ENCODE measurements at regions not wholly inside any gene's neighbourhood (a gene's known extent, or its start where the extent isn't known, plus 50 kb on each side); places are given as distances from the start of the nearest gene placed in this dataset.

DNA sequence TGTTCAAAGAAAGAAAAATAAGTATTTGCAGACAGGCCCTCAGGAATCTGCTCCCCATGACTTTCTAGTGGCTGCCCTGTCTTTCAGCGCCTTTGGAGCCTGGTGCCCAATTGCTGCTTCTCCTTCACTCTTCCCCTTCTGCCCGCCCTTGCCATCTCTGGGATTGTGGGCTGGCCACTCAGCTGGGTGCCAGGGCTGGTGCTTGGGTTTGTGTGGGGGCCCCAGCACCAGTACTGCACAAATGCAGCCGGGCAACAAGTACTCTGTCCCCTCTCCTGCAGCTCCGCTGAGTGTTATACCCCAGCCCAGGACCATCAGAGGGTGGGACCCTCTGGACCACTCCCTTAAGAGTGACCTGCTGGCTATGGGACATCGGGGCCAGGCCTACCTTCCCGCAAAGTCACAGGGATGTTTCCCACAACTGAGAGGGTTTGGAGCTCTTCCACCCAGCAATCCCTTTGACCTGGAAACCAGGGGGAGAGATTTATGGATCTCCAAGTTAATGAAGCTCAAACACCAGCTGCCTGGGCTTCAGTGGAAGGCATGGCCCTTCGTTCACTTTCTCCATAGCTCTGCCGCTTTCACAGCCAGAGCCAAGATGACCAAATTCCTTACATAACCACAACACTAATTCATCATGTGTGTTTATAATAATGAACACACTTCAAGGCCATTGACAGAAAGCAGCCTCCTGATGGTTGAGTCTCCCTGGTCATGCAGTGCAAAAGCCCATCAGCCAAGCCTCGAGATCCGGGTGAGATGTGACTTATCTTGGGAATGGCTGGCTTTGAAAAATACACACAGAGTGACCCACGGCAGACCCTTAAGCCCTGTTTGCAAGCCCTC, 313.9 kb upstream of the ZNF32 start:
- no peak overlapping the region for H3K4me3 ChIP-seq (ENCODE audit: low read length)
- DNase-seq (ENCODE audit: low read depth, low spot score): no peak

DNA sequence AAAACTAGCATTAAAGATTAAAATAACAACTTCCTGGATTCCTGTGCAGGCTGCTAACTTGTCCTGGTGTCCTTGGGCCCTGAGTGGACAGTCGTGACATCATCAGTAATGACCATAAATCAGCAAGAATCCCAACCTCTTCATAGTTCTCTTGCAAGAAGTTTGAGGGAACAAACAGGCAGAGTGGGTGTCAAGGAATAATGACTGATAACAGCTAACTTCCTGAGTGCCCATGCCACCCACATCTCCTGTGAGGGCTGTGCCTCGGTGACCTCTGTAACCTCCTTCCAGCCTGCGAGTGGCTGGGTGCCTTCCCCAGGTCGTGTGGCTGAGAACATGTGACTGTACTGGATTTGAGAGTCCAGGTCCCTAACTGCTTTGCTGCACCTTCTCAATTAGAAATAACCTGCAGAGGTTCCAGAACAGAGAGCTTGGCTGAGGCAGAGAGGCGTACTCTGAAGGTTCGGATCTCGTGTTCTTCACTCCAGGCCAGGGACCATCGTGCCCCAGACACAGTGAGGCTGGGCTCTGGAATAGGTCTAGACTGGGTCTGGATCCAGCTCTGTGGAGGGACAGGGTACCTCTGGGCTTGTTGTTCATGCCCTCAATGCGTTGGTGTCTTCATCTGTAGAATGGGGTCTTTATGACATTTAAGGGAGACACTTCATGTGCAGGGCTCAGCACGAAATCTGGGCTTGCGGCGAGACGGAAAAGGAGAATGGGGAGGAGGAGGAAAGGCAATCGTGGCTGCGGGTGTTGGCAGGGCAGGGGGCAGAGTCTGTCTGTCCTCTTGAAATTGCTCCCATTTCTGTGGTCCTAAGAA, 313.1 kb upstream of the ZNF32 start:
- no peak for DNase-seq (ENCODE audit: low read depth, low spot score)
- H3K4me3 ChIP-seq (ENCODE audit: low read length): no peak overlapping the region

DNA sequence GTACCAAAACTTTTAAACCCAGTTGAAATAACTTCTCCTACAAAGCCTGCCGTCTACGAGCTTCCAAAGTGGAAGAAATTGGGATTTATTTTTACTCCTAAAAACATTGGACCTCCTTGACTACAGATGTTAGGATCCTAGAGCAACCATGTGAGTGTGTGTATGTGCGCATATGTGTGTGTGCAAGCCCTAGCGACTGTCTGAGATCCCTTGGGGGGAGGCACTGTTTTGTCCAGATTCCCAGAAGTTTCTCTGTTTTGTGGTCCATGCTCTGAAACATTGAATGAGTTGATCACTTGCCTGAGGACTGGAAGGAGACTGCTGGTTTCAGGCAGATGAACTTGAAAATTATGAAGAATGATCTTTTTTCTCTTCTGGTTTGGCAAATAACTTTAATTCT, 312.3 kb upstream of the ZNF32 start:
- no peak overlapping the region for H3K4me3 ChIP-seq (ENCODE audit: low read length)
- DNase-seq (ENCODE audit: low read depth, low spot score): no peak

- no peak overlapping the region for H3K4me3 ChIP-seq (ENCODE audit: low read length)
- no peak for DNase-seq (ENCODE audit: low read depth, low spot score)
Measured at GRCh38 chr10:43960477-43960876, 311.8 kb upstream of the ZNF32 start.

DNA sequence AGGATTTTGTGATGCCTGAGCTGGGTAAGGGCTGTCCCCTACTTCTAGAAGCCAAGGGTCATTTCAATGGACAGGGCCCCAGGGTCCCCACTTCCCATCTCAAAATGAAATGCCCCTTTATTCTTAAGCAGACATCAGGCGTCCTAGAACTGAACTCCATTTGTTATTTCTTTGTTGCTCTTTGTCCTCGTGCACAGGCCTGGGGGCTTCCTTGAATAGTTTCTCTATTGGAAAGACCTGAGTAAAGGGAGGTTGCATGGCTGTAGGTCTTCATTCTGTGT, 311.4 kb upstream of the ZNF32 start:
- H3K4me3 ChIP-seq (ENCODE audit: low read length): no peak overlapping the region
- no peak for DNase-seq (ENCODE audit: low read depth, low spot score)

DNA sequence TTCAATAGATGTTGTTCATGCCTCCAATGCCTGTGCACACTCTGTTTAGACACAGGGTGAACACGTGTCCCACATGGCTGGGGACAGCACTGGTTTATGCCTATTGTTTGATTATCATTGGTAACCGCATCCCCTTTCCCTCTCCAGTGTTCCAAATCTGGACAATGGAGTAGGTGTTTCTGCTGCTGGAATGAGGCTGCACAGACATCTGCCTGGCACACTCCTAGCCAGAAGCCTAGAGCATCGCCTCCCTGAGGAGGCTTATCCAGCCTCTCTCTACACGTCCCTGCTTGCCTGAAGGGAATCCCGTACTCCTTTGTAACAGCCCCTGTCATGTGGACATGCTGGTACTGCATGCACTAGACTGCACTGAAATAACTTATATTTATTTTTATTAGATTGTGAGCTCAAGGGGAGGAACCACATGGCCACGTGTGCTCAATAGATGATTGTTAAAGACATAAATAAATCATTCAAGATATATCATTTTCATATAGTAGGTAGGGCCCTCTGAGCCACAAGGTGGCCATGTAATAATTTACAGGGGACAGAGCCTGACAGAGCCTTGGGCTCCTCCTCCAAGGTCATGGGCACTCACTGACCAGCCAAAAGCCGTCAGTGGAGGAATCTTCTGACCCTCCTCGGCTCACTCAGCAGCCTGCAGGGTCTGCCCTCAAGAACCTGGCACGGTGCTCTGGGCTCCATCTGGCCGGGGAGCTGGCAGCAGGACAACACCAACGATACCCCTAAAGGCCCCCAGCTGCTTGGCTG, 310.9 kb upstream of the ZNF32 start:
- no peak for DNase-seq (ENCODE audit: low read depth, low spot score)
- no peak overlapping the region for H3K4me3 ChIP-seq (ENCODE audit: low read length)

DNA sequence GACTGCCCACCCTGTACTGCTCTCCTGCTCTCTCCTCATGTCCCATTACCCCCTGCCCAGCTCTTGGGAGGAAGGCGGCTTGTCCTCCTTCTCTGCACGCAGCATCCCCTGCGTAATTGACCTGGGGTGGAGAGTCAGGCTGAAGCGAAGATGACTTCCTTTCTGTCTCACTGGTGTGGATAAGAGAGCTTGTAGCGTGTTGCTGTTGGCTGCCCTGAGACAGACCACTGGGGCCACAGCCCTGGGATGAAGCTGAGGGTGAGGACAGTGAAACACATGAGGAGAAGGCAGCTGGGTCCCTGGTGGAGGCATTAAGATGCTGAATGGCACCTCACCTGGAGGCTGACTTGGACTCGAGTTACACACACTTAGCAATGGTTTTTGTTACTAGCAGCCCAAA, 310.3 kb upstream of the ZNF32 start:
- no peak overlapping the region for H3K4me3 ChIP-seq (ENCODE audit: low read length)
- no peak for DNase-seq (ENCODE audit: low read depth, low spot score)

- no peak for DNase-seq (ENCODE audit: low read depth, low spot score)
- no peak overlapping the region for H3K4me3 ChIP-seq (ENCODE audit: low read length)
Measured at GRCh38 chr10:43958071-43958432, 309.4 kb upstream of the ZNF32 start.

GRCh38 chr10:43957267-43958070, 308.8 kb upstream of the ZNF32 start:
- DNase-seq (ENCODE audit: low read depth, low spot score): no peak
- H3K4me3 ChIP-seq (ENCODE audit: low read length): no peak overlapping the region

GRCh38 chr10:43955978-43956377, 307.3 kb upstream of the ZNF32 start:
- H3K4me3 ChIP-seq (ENCODE audit: low read length): no peak overlapping the region
- DNase-seq (ENCODE audit: low read depth, low spot score): no peak

DNA sequence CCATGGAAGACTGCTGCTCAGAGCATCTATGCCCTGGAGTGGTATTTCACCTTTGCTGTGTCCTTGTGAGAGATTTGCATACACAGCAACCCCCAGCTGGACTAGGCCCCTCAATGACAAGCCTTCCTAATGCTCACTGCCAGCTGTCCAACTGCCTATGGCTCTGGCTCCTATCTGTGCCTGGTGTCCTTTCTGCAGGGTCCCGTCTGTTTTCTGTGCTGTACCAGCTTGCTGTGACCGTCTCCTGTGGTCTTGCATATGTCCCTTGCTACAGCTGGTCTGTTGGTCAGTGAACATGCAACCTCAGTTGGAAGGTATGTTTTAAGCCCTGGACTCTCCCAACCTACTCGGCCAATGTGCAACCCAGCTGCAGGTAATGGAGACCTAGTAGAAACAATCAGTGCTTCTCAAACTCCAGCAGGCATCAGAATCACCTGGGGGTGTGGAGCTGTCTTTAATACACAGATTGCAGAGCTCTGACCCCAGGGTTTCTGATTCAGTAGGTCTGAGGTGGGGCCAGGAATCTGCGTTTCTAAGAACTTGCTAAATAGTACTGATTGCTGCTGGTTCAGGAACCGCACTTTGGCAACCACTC, 306.4 kb upstream of the ZNF32 start:
- DNase-seq (ENCODE audit: low read depth, low spot score): no peak

GRCh38 chr10:43953672-43954071, 305.0 kb upstream of the ZNF32 start:
- DNase-seq (ENCODE audit: low read depth, low spot score): no peak
- no peak overlapping the region for H3K4me3 ChIP-seq (ENCODE audit: low read length)

More for the DNA sequence above, 306.4 kb upstream of the ZNF32 start:
- H3K4me3 ChIP-seq (ENCODE audit: low read length): no peak overlapping the region

DNA sequence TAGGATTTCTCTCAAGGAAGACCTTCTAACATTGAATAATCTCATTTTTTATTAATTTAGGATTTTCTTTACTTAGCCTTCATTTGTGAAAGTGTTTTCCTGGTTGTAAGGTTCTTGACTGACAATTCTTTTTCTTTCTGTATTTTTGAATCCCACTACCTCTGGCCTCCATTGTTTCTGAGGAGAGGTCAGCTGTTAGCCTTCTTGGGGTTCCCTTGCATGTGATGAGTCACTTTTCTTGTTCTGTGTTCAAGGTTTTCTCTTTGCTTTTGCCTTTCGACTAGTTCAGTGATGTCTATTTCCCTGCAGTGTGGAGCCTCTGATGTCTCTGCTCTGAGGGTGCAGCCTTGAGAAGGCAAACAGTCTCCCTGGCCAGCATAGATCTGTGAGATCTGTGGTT, 304.1 kb upstream of the ZNF32 start:
- H3K4me3 ChIP-seq (ENCODE audit: low read length): no peak overlapping the region
- no peak for DNase-seq (ENCODE audit: low read depth, low spot score)

DNA sequence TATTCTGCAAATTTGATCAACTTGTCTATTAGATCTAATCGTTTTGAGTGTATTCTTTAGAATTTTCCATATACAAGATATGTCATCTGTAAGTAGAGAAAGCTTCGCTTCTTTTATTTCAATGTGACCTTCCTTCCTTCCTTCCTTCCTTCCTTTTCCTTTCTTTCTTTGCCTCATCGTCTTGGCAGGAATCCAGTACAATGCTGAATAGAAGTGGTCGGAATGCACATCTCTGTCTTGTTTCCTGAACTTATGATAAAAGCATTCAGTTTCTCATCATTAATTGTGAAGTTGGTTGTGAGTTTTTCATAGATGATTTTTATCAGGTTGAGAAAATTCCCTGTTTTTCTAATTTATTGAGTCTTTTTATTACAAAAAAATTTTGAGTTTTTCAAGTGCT, 300.7 kb upstream of the ZNF32 start:
- H3K4me3 ChIP-seq (ENCODE audit: low read length): no peak overlapping the region
- no peak for DNase-seq (ENCODE audit: low read depth, low spot score)

DNA sequence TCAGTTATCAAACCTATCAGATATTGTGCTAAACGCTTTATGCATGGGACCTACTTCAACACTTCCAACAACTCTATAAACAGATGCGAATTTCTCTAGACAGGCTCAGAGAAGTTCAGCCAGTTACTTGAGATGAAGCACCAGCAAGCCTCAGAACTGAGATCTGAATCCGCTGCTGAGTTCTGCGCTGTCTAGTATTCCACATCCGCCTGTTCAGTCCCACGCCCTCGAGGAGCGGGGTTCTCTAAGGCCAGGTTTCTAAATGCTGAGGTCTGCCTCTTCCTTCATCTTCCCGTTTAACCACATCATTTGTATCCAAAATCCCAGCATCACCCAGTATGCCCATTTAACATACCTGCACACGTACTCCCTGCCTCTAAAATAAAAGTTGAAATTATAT, 297.8 kb upstream of the ZNF32 start:
- no peak for DNase-seq (ENCODE audit: low read depth, low spot score)
- no peak overlapping the region for H3K4me3 ChIP-seq (ENCODE audit: low read length)

DNA sequence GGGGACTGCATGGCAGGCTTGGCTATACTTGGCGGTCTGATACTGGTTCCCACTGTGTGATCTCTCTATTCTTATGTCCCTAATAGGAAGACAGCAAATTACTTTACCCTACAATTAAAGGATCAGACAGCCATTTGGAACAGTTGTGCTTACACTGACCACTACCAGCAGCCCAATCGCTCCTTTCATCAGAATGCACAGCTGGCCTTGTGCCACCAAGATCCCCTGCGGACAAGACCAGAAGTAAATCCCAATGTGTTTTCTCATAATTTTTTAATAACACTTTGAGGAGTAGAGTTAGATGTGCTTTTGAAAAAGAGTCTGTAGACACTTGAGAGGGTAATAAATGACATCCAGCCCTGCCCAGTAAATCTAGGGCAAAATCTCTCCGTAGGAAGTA, 297.2 kb upstream of the ZNF32 start:
- H3K4me3 ChIP-seq (ENCODE audit: low read length): no peak overlapping the region
- no peak for DNase-seq (ENCODE audit: low read depth, low spot score)

DNA sequence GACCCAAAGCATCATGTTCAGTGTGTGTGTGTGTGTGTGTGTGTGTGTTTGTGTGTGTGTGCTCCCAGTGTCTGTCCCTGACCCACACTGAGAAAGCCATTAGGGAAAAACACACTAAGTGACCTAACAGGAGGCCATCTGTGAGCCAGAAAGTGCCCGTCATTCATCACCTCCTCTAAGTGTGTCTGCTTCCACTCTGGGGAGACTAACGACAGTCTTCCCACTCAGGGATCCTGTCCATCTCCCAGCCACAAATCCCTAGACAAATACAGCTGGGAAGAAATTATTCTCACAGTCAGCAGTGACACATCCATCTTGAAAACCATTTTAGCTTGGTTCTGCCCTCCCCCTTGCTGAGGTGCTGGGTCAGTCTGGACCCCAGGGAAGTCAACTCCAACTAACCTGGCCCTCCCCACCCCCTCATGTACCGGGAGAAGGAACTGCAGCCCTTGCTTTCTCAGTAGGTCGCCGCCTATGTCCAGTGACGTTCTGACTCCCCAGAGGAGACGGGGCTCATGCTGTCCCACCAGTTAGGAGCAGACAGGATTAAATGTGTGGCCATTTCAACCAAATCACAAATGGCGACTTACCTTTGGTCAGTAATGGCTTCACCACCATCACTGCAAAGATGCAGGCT, 296.5 kb upstream of the ZNF32 start:
- H3K4me3 ChIP-seq (ENCODE audit: low read length): no peak overlapping the region
- no peak for DNase-seq (ENCODE audit: low read depth, low spot score)

DNA sequence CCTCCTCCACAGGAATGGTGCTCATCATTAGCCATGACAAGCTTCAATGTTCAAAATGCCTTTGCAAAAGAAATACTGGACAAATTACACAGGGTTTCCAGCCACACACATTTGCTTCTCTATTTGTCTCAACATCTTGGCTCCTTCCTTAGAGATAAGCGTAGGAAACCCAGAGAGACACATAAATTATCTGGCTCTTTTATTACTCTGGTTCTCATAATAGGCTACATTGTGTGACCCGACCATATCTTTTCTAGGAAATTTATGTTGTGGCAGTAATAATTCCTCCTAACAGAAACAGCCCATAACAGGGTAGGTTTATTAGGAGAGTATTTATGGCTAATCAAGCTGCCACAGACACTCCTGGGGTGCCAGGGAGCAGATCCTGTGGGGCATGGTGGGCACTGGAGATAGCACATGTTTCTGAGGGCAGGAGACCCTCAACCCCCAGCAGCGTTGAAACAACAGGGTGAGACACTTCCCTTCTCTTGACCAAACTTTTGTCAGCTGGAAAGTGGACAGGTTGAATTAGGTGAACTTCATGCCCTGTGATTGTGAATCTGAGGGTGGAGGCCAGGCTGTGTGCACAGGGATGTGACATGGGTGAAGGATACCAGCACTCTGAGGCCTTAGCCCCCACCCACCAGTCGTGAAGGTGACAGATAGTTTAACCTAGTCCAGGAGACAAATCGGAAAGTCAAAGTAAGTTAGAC, 295.9 kb upstream of the ZNF32 start:
- H3K4me3 ChIP-seq (ENCODE audit: low read length): no peak overlapping the region

More for the DNA sequence above, 295.9 kb upstream of the ZNF32 start:
- DNase-seq (ENCODE audit: low read depth, low spot score): no peak
